Heart left ventricle (tissue), 16 donors: ENCODE measurements at regions not wholly inside any gene's neighbourhood (a gene's known extent, or its start where the extent isn't known, plus 50 kb on each side); places are given as distances from the start of the nearest gene placed in this dataset.

Experiments used
- ATAC-seq, 4 donors: fragments of 200-7000 bp; cut with Tn5 transposase; one replicate each; pipeline ENCODE4 v1.9.1; 2020 to 2022; ENCODE audit warnings: moderate library complexity in 4 of 4, mild to moderate bottlenecking in 3 of 4, moderate number of reproducible peaks in 1 of 4
- DNase-seq, 5 donors: peaks; one replicate each; pipeline ENCODE4 v3.0.0-alpha.2; 2020
- H3K27ac ChIP-seq, 12 donors: fragments of 200-600 bp; sonication (generic) in 4 of 12; one replicate each; pipeline versions ENCODE4 v1.5.0 to v1.8.0; 2016 to 2022; ENCODE audit warnings: mild to moderate bottlenecking in 2 of 12
- H3K27me3 ChIP-seq, 9 donors: fragments of 200-600 bp; sonication (generic) in 2 of 9; one replicate each; pipeline versions ENCODE4 v1.5.1 to v1.8.0; 2016 to 2022; ENCODE audit warnings: mild to moderate bottlenecking in 3 of 9
- H3K36me3 ChIP-seq, 9 donors: fragments of 200-600 bp; sonication (generic) in 2 of 9; one replicate each; pipeline versions ENCODE4 v1.5.0 to v1.8.0; 2018 to 2022; ENCODE audit warnings: mild to moderate bottlenecking in 2 of 9
- H3K4me1 ChIP-seq, 12 donors: fragments of 200-600 bp; sonication (generic) in 4 of 12; one replicate each; pipeline versions ENCODE4 v1.5.0 to v1.8.0; 2016 to 2022; ENCODE audit warnings: mild to moderate bottlenecking in 3 of 12
- H3K4me3 ChIP-seq, 12 donors: fragments of 200-600 bp; sonication (generic) in 4 of 12; one replicate each; pipeline versions ENCODE4 v1.5.0 to v1.8.0; 2017 to 2022; ENCODE audit warnings: mild to moderate bottlenecking in 9 of 12, moderate library complexity in 4 of 12
- H3K9me3 ChIP-seq, 12 donors: fragments of 200-600 bp; sonication (generic) in 4 of 12; one replicate each; pipeline versions ENCODE4 v1.5.0 to v1.8.0; 2016 to 2022; ENCODE audit warnings: mild to moderate bottlenecking in 1 of 12
- CTCF ChIP-seq, 12 donors: fragments of 200-600 bp; sonication (generic) in 4 of 12; IDR thresholded peaks; one replicate each; pipeline versions ENCODE4 v1.5.0 to v1.8.0; 2018 to 2022; ENCODE audit warnings: antibody characterized with exemption in 12 of 12, mild to moderate bottlenecking in 5 of 12
- POLR2A ChIP-seq, 2 donors: fragments of 450-650 bp; IDR thresholded peaks; one replicate each; pipeline ENCODE4 v1.6.1; 2017; ENCODE audit warnings: antibody characterized with exemption in 2 of 2, mild to moderate bottlenecking in 2 of 2, moderate library complexity in 2 of 2
- WGBS, 4 donors: extraction: QIAGEN DNeasy Blood & Tissue Kit in 2 of 4; methylation state at CpG; one replicate each; pipeline versions ENCODE4 v1.1.5 to v1.1.7; 2013 to 2018; 5-methylcytosine and 5-hydroxymethylcytosine counted together
- intact Hi-C, 10 donors: fragments of 100-400 bp; cut with DNase I; formaldehyde crosslinking; loops; one replicate each; pipeline versions ENCODE4 v1.11.1 to v1.14.2; 2022
- donor health status: ischemic (EF 13 %, LVEDD 7.1; RV severe dilation, severe dysfunction).
- donor health status: healthy with polysubstance abuse.
- donor health status: DM: no; HTN: yes; CAD: no.
- donor health status: DM: no; HTN: no; CAD: no.
- donor health status: ischemic (EF 25% LVEDD 6.9; RV normal size, moderate dysfunction).
- donor health status: ischemic (EF 25% LVEDD 5.7; RV mildly dilated, moderate dysfunction).
- donor health status: healthy.
- donor health status: DM: yes; HTN: yes; CAD: no.
- donor health status: ischemic (EF 35%, LVEDD 5.7; RV mildly dilated, moderate dysfunction).
- donor health status: nonischemic (EF 11% LVEDD 7.7; RV severe dilation, severe dysfunction).
- donor health status: DM: yes; HTN: yes; CAD: no.
- donor health status: PGD.
- donor health status: ischemic (EF 29% LVEDD 5.4; RV normal size, mild dysfunction).
- donor health status: nonischemic (EF 23%, LVEDD 6.1; RV moderate dilation, normal function).

DNA sequence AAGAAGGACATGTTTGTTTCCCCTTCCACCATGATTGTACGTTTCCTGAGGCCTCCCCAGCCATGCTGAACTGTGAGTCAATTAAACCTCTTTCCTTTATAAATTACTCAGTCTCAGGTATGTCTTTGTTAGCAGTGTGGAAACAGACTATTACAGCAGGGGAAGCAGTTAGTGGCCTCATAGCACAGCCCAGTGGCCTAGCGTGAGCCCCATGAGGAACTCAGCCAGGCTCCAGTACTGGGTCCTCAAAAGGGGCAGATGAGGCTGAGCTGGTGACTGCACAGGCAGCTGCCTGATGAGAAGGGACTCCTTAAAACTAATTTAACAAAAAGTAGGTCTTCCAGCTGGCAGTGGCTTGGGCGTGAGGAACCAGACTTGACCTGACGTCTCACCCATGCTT is 399.9 kb downstream of the CDH26 start:
- 75 to 88% (median 83%) methylated on average over 4 of the region's 4 CpGs for WGBS, 4 donors
- DNase-seq (no peak), ATAC-seq (no peak)
- Histone ChIP-seq H3K27ac (no peak overlapping the region), H3K4me1 (no peaks in the 10 kb centered on the region), H3K27me3 (no peaks in the 10 kb centered on the region), H3K4me3 (no peak overlapping the region), H3K9me3 (no peaks in the 10 kb centered on the region), H3K36me3 (no peaks in the 10 kb centered on the region)
- TF ChIP-seq POLR2A (IDR thresholded peaks at IDR 0.05) (no peak), CTCF (IDR thresholded peaks at IDR 0.05) (no peak)
- intact Hi-C loops: no loop called here

- no peaks in the 10 kb centered on the region for H3K36me3 ChIP-seq
- H3K4me3 ChIP-seq: no peak overlapping the region
- H3K9me3 ChIP-seq: no peaks in the 10 kb centered on the region
- H3K27ac ChIP-seq: no peak overlapping the region
- no peak for ATAC-seq
- intact Hi-C loops: no loop called here
- no peak for DNase-seq
- no peaks in the 10 kb centered on the region for H3K4me1 ChIP-seq
- 94 to 96% (median 95%) methylated on average over 5 of the region's 5 CpGs for WGBS, 4 donors
- no peaks in the 10 kb centered on the region for H3K27me3 ChIP-seq
- no peak for TF ChIP-seq CTCF (IDR thresholded peaks at IDR 0.05)
- TF ChIP-seq POLR2A (IDR thresholded peaks at IDR 0.05): no peak
These were observed 400.8 kb downstream of the CDH26 start for GRCh38 chr20:60359010-60359409.

DNA sequence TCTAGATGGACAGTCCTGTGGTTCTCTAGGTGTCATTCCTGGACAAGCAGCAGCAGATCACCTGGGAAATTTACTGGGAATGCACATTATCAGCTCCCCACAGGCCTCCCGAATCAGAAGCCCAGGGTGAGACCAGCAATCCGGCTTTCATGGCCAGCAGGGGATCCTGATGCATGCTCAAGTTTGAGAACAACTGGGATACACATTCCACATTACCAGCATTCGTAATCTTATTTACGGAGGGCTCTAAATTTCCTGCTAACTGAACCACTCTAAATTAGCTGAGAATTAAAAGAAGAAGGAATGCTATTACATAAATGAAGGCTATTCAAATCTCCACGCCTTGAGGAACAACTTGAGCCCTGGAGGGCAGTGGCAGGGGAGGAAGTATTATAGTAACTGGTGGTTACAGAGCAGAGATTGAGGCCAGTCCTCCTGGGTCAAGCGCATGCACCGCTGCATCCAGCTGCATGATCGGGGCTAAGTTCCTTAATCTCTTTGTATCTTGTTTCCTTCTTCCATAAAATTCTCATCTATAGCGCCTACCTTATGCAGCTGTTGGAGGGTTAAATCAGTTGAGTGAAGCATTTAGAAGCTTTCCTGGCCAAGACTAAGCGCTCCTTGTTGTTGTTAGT is 403.7 kb downstream of the CDH26 start:
- no peak for TF ChIP-seq POLR2A (IDR thresholded peaks at IDR 0.05)
- TF ChIP-seq CTCF (IDR thresholded peaks at IDR 0.05): no peak
- Histone ChIP-seq H3K4me1 (no peaks in the 10 kb centered on the region), H3K9me3 (no peaks in the 10 kb centered on the region), H3K36me3 (no peaks in the 10 kb centered on the region), H3K27ac (no peak overlapping the region), H3K4me3 (no peak overlapping the region), H3K27me3 (no peaks in the 10 kb centered on the region)
- intact Hi-C loops: no loop called here
- ATAC-seq (no peak), DNase-seq (no peak)
- WGBS, 4 donors: 68 to 77% (median 73%) methylated on average over 10 of the region's 10 CpGs

- no peaks in the 10 kb centered on the region for H3K36me3 ChIP-seq
- H3K4me3 ChIP-seq: no peak overlapping the region
- no peak for DNase-seq
- H3K9me3 ChIP-seq: no peaks in the 10 kb centered on the region
- TF ChIP-seq POLR2A (IDR thresholded peaks at IDR 0.05): no peak
- no peak for TF ChIP-seq CTCF (IDR thresholded peaks at IDR 0.05)
- no peak overlapping the region for H3K27ac ChIP-seq
- H3K4me1 ChIP-seq: no peaks in the 10 kb centered on the region
- no peak for ATAC-seq
- 53 to 60% (median 56%) methylated on average over 5 of the region's 5 CpGs for WGBS, 4 donors
- intact Hi-C loops: no loop called here
- no peaks in the 10 kb centered on the region for H3K27me3 ChIP-seq
These were observed 404.3 kb downstream of the CDH26 start for GRCh38 chr20:60362531-60362930.
